HuH-7.5 (cell line): ENCODE measurements at regions not wholly inside any gene's neighbourhood (a gene's known extent, or its start where the extent isn't known, plus 50 kb on each side); places are given as distances from the start of the nearest gene placed in this dataset.

Source experiments
- DNase-seq: peaks from one replicate; pipeline ENCODE4 v3.0.0; 2011; ENCODE audit warnings: low spot score

DNA sequence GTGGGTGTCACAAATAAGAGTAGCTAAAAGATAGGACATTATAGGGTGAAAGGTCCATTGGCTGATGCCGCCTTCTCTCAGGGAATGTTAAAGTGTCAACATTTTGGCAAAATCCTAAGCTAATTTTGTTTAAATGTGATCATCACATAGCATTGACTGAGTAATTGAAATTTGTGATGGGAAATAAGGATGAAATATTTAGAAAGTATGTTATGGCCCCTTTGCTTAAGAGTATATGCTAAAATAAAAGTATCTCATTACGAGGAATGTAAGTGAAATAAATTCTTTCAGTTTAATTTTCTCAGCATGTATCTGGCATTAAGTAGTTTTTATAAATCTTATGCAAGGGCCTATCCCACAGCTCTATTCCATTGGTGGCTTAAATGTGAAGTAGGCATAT is 229.2 kb downstream of the PRL start:
- no peak for DNase-seq

DNA sequence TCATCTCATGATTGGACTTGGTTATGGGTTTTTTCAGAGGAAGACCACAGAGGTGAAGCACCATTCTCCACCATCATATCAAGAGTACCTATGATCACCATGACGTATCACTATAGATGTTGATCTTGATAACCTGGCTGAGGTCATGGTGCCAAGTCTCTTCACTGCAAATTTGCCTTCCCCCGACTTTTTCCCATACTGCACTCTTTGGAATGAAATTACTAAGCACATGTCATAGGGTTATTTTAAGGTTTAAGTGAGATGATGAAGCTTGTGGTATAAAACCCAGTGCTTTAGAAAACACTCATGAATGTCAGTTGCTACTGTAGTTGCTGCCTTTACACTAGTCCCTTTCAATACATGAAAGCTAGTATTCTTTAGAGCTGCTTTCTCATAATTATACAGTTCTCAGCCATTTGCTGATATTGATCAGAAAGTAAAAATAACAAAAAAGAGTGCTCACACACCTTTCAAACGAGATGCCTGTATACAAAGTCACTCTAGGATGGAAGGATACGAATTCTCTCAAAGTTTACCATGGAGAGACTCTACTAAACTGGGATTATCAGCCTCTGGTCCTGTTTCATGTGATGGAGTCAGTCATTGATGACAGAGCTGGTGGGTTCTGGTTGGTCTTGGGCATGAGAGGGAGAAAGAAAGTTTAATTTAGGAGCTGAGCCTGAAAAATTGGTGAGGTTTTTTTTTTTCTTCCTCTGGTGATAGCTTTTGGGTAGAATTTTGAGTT is 228.1 kb downstream of the PRL start:
- no peak for DNase-seq

DNA sequence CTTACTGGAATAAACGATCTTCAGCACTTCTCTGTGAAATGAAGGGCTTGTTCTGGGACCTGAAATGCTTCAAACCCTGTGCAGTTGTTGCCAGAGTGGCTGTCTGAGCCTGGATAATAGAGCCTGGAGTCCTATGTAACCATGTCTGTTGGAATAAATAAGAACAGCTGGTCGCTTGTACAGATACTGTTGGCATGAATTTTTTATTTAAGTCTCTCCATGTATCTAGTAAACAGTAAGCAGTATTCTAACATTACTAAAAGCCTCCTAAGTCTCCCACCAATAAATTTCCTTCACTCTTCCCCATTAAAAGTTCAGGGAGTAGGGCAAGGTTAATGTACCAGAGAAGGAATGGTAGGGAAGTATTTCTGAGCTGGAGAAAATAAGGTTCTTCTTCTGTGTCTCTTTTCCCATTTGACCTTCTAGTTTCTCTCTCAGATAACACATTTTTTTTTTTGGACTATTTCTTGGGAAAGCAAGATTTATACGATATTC is 227.5 kb downstream of the PRL start:
- DNase-seq, result no peak

DNA sequence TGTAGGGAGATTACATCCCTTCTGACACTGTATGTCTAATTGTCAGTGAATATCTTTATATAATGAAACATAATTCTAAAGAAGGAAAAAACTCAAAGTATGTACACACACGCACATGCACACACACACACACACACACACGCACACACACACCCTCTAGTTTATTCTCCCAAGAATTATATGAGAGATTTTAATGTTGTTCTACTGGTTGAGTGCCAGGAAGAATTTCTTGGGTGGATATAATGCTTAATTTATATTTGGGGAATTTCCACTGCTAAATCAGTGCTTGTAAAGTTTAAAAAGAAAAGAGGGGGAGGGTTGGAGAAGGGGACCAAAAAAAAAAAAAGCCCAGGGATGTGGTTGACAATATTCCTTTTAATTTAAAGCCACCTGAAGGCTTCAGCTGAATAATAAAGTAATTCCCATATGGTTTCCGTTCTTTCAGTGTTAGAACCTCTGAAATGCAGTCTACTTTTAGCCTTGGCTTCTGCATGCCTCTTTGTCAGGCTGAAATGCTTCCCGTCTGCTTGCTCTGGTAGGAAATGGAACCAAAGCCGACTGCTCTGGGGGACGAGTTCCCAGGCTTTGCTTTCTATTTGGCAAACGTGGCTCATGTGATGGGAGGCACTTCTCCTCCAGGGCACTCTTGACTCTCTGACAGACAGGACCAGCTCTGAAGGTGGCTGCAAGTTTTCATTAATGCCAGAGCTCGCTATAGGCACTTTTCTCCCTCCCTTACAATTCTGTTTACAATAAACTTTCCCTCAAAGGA is 225.4 kb downstream of the PRL start:
- no peak for DNase-seq

DNA sequence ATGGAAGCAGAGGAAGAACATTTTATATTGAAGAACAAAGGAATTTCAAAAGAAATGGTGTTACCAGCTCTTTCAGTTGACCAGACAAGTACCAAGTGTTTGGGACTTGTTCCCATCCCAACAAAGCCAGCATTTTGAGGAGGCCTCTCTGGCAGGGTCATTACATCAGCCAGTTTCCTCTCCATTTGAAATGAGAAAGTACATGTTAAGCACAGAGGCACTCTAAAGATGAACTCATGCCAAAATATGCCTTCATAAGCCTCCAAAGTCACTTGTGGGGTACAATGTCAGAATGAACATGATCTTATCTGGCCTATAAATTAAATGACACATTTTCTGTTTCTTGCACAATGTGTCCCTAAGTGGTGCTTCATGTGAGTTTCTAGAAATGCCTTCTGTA is 223.9 kb downstream of the PRL start:
- no peak for DNase-seq

DNA sequence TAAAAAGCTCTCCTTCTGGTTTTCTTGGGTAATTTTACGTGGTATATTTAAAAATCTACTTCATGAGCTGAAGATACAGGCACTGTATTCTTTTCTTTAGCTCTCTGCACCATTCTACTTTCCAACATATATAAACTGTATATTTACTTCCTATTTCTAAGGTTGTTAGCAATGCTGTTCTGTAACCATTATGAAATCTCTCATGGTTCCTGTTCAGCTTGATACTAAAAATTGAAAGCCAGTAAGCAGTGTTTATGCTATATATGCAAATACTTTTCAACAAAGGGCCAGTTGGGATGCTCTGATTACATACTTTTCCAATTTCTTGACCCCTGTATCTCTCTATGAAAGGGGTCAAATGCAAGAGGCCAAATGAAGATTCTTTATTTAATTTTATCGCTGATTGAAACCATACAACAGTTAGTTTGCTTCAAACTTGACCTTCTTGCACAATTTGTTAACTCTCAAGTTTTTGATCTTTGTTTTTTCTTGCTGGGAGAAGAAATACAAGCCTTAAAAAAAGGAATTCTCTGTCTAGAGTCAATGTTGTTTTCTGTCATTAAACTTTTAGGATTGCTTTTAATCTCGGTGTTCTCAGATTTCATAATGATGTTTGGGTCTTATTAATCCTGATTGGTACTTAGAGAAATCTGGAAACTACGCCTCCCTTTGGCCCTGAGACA is 223.2 kb downstream of the PRL start:
- DNase-seq, result no peak

DNA sequence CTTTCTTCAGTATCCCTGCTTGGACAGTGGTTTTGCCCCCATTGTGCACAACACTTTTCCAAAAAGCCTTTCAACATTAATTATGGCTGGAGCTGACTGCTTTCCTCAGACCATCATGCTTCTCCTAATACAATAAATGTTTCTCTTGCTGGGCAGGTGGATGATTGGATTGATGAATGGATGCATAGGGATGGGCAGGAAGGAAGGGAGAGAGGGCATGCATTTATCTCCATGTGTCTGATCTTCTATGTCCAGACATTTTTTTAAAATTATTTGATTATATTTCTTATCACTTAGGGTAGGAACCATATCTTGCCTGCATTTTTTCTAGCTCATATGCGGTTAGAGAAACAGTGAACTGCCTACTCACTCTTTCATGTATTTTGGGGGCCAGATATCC is 218.5 kb downstream of the PRL start:
- no peak for DNase-seq

DNA sequence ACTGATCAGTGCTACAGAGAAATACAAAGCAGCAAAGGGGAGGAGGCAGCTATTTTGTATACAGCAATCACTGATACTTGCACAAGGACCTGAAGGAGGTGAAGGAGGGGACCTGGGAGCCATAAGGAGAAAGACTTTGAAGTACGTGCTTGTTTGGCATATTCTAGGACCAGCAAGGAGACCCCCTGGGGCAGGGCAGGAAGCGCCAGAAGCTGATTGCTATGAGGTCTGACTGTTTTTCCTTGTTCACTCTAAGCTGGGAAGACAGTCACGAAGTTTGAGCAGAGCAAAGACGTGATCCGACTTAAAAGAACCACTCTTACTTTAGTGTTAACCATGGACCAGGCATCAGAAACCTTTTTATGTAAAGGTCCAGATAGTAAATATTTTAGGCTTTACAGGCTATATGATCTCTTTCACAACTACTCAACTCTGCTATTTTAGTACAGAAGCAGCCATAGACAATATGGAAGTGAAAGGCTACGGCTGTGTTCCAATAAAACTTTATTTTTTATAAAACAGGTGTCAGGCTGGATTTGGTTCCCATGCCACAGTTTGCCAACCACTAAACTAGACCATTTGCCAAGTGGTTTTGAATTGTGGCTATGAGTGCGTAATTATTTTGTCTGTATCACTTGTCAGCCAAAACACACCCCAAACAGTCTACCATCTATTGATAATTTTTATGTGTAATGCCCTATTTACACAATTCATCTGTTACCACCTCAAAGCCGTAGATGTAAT is 217.9 kb downstream of the PRL start:
- DNase-seq, result no peak

DNA sequence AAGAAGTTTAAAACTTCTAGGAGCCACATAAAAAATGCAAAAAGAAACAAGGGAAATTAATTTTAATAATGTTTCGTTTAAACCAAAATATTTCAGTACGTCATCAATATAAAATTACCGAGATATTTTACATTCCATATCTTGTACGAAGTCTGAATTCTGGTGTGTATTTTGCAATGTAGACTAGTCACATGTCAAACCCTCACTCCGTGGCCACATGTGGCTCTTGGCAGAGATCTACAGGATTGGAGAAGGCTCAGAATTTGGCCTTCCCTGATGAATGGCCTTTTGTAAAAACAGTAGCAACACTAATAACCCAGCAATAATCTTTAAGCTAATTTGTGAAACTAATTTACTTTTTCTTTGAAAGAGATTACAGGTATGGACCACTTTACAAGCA is 217.1 kb downstream of the PRL start:
- no peak for DNase-seq

DNA sequence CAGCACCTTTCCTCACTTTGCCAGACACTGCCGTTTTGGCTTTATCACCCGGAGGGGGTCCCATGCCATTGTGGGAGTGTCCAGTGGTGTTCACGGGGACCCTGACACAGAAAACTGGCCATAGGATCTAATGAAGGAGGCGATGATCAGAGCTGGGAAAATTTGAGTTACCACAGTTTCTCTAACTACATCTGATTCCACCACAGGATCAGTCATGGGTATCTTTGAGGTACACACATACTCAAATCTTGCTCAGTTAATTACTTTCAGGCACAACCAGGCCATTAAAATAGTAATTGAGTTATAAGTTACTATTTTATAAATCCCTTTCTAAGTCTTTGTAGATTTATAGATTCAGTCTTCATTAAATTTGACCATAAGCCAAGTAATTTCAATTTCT is 215.1 kb downstream of the PRL start:
- no peak for DNase-seq

DNA sequence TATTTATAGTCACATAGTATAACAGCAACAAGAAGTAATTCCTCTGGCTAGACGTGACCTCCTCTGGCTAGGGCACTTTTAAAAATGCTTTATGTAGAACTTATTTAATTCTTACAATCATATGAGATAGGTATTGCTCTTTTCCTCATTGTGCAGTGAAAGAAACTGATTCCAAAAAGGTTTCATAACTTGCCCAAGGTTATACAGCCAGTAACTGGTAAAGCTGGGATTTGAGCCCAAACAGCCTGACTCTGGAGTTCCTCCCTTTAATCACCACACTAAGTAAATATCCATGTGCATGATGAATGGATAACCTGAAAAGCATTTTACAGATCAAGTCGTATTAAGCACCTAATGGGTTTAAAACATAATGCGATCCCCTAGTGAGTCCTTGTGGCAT is 214.6 kb downstream of the PRL start:
- DNase-seq, result no peak

DNA sequence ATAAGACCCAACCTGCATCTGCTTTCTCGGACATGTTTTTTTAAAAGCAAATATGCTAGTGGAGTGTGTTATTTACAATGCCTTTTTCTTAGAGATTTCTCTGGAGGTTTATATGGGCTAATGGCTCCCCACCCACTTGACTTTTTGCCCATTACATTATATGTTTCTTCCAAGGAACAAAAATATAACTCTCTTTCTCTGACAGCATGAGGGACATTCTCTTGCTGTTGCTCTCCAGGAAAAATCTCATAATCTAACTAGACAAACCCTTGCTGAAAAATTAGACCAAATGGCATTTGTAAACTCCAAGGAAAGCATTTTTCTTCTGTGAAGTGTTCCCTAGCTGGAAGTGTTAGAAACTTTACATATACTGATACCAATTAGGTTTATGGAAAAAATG is 213.7 kb downstream of the PRL start:
- DNase-seq, result no peak

DNA sequence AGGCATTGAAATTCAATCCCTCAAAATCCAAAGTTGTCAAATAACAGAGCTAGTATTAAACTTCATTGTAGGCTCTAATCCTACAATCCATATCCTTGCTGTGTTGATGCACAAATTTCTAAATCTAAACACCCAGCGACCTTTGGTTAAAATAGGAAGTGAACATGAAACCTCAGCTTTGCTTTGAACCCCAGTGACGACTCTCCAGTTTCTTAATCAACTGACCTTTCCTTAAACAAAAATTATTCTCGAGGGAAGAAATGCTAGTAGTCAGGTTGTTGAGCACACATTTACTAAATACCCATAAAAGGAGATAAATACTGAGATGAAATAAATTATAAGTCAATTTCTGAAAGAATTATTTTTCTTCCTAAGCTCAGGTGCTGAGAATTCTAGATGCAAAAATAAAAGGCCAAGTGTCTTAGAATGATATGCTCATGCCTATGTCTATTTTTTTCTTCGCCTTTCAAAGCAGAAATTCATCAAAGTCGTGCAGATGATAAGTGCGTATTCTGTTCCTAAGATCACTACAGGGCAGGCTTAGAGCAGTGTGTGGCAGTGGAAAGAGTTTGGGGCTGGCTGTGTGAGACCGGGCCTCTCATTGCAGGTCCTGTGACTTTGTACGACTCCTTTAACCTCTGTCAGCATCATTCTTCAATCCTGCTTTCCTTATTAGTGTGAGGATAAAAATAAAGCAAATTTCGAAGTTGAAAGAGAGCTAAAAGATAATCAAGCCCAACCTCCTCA is 208.7 kb downstream of the PRL start:
- DNase-seq, result no peak

DNA sequence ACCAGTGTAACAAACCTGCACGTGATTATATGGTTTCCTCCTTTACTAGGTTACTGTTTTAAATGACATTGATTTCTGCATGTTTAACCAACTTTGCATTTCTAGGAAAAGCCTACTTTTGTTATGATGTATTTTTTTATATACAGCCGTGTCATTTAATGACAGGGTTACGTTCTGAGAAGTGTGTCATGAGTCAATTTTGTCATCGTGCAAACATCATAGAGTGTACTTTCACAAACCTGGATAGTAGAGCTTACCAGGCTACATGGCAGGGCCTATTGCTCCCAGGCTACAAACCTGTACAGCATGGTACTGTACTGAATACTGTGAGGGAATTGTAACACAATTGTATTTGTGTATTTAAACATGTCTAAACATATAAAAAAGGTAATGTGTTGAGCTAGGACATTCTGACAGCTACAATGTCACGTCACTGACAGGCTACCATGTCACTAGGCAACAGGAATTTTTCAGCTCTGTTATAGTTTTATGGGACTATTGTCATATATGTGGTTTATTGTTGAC is 205.3 kb downstream of the PRL start:
- no peak for DNase-seq

DNA sequence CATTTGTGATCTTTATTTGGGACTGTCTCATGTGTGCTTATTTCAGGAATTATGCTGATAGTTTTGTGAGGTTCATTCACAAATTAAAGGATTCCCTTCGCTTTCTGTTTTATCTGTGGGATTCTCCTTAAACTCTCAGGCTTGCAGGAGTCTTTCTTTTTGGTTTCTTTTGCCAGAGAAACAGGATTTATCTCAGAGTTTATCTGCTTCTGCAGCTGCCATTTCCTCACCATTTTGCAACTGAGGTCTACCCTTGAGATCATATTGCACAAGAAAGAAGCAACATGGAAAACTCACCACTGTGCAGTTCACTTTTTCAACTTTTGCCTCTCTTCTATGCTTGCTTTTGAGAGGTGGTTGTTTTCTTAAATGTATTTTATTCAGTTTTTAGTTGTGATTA is 201.0 kb downstream of the PRL start:
- no peak for DNase-seq

DNA sequence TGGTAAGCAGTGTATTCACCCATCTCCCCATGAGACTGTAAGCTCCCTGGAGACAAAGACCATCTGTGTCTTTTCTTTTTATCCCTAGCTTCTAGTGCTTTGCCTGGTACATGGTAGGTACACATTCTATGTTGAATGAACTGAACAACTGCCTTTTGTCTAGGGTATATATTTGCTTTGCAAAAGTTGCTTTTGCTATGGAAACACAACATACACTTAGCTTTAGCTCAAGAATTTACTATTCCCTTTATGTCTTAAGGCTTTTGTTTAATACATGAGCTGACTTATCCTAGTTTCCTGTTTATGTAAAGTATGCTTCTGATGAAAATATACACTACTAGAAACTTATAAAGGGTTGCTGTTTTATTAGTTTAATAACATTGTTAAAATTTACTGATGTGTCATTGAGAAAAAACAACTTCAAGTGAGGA is 198.2 kb downstream of the PRL start:
- DNase-seq, result no peak

DNA sequence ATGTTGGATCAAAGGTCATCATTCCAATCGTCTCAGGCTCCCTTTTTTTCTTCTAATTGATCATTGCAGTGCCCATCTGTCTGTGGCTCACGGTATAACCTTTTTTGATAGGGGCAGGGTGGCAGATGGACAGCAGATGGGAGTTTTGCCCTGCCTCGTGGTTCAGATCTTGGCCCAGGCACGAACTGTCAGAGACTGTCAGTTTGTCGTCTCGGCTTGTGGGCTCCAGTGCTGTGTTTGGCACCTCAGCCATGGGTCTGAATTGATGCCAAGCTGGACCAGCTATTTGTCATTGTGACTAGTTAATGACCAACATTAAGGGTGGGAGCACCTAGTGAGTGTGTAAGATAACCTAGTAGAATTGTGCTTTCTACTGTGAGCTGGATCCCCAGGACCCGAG is 197.6 kb downstream of the PRL start:
- DNase-seq, result no peak

DNA sequence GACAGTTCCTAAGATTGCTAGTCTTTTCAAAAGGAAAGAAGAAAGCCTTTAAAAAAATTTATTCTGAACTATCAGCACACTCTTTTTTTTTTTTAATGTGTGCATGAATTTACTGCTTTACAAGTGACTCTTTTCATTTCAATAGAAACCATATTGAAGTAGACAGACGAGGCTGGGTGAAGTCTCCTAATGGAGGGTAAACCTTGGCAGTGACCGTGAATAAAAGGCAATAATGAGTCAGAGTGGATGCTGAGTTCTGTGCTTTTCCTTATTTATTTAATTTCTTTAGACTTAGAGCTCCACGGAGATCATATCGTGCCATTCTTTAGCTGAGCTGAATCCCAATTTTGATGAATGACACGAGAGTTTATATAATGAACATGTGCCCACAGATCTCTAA is 196.9 kb downstream of the PRL start:
- DNase-seq, result no peak

DNA sequence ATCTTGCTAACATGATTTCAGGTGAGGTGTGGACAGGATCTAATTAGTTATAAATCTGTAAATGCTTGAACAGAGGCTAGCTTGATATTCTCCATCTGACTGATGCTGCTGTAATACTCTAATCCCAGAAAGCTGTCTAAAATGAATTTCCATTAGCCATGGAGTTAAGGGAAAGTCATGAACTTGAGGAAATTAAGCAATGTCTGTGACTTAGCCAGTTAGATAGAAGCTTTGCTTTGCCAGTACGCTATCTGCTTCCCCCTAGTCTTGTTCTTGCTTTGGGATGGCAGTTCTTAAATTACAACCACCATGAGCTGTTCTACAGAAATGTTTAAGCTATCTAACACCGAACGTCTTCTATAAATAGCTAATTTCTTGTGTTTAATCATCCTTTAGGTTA is 195.7 kb downstream of the PRL start:
- DNase-seq, result no peak

DNA sequence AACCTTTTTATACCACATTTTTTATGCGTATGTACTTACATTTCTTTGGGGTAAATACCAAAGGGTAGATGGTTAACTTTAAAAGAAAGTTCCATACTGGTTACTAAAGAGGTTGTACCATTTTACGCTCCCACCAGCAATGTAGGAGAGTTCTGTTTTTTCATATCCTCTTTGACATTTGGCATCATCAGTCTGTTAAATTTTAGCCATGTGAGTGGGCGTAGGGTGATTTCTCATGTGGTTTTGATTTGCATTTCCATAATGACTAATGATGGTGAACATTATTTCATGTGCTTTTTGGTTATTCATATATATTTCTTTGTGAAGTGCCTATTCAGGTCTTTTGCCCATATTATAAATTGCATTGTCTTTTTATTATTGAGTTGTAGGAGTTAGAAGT is 194.2 kb downstream of the PRL start:
- no peak for DNase-seq

DNA sequence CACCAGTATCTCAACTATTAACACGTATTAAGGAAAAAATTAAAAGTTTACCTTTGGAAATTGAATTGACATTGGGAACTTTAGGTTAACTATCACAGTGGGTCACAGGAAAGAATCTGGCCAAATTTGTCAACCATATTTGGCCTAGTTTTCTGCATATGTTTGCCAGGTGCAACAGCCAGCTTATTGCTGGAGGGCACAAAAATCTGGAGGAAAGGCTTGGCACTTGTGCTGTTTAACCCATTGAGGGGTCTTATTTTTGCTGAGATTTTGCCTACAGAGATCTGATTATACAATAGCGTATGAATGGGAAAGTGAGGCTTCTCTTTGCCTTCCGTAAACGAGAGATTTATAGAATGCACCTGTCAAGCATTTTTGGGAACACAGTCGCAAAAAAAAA is 190.4 kb downstream of the PRL start:
- DNase-seq, result no peak
